Heart right ventricle (tissue), 16 donors: ENCODE measurements at regions not wholly inside any gene's neighbourhood (a gene's known extent, or its start where the extent isn't known, plus 50 kb on each side); places are given as distances from the start of the nearest gene placed in this dataset.

ENCODE experiments used
- ATAC-seq, 8 donors: fragments of 200-7000 bp; cut with Tn5 transposase; one replicate each; pipeline ENCODE4 v1.9.1; 2020; ENCODE audit warnings: mild to moderate bottlenecking in 8 of 8, moderate library complexity in 8 of 8, moderate number of reproducible peaks in 1 of 8
- DNase-seq, 2 donors: peaks; one replicate each; pipeline ENCODE4 v3.0.0-alpha.2; 2020
- H3K27ac ChIP-seq, 10 donors: fragments of 200-600 bp; sonication (generic) in 2 of 10; one replicate each; pipeline versions ENCODE4 v1.5.0 to v1.8.0; 2020 to 2022; ENCODE audit warnings: mild to moderate bottlenecking in 3 of 10
- H3K27me3 ChIP-seq, 7 donors: fragments of 200-600 bp; one replicate each; pipeline ENCODE4 v1.8.0; 2021 to 2022; ENCODE audit warnings: mild to moderate bottlenecking in 2 of 7
- H3K36me3 ChIP-seq, 9 donors: fragments of 200-600 bp; sonication (generic) in 1 of 9; one replicate each; pipeline versions ENCODE4 v1.5.0 to v1.8.0; 2020 to 2022; ENCODE audit warnings: mild to moderate bottlenecking in 2 of 9
- H3K4me1 ChIP-seq, 9 donors: fragments of 200-600 bp; sonication (generic) in 1 of 9; one replicate each; pipeline versions ENCODE4 v1.5.0 to v1.8.0; 2020 to 2022; ENCODE audit warnings: mild to moderate bottlenecking in 4 of 9
- H3K4me3 ChIP-seq, 10 donors: fragments of 200-600 bp; sonication (generic) in 2 of 10; one replicate each; pipeline versions ENCODE4 v1.5.0 to v1.8.0; 2020 to 2022; ENCODE audit warnings: mild to moderate bottlenecking in 7 of 10, moderate library complexity in 2 of 10
- H3K9me3 ChIP-seq, 11 donors: fragments of 200-600 bp in 10 of 11; sonication (generic) in 2 of 11; one replicate each; pipeline versions ENCODE4 v1.5.0 to v1.8.0; 2013 to 2022; ENCODE audit warnings: mild to moderate bottlenecking in 2 of 11, control low read depth in 1 of 11, moderate library complexity in 1 of 11
- WGBS, 2 donors: extraction: QIAGEN DNeasy Blood & Tissue Kit; methylation state at CpG; one replicate each; pipeline ENCODE4 v1.1.7; 2013; ENCODE audit warnings: inconsistent platforms in 1 of 2; 5-methylcytosine and 5-hydroxymethylcytosine counted together
- intact Hi-C, 10 donors: fragments of 100-400 bp; cut with DNase I; formaldehyde crosslinking; loops; one replicate each; pipeline versions ENCODE4 v1.11.1 to v1.14.2; 2022
- TF ChIP-seq, protein P1 (sequence below), 9 donors: fragments of 200-600 bp; sonication (generic) in 2 of 9; IDR thresholded peaks; one replicate each; pipeline versions ENCODE4 v1.5.0 to v1.8.0; 2021 to 2022; ENCODE audit warnings: antibody characterized with exemption in 9 of 9, mild to moderate bottlenecking in 5 of 9, moderate library complexity in 1 of 9
- donor health status: Arrhythmogenic right ventricular cardiomyopathy.
- donor health status: ischemic (EF 13 %, LVEDD 7.1; RV severe dilation, severe dysfunction).
- donor health status: healthy with polysubstance abuse.
- donor health status: DM: no; HTN: yes; CAD: no.
- donor health status: DM: no; HTN: no; CAD: no.
- donor health status: ischemic (EF 25% LVEDD 6.9; RV normal size, moderate dysfunction).
- donor health status: ischemic (EF 25% LVEDD 5.7; RV mildly dilated, moderate dysfunction).
- donor health status: healthy.
- donor health status: DM: yes; HTN: yes; CAD: no.
- donor health status: Ischemic cardiomyopathy.
- donor health status: ischemic (EF 35%, LVEDD 5.7; RV mildly dilated, moderate dysfunction).
- donor health status: nonischemic (EF 11% LVEDD 7.7; RV severe dilation, severe dysfunction).
- donor health status: DM: yes; HTN: yes; CAD: no.
- donor health status: PGD.
- donor health status: ischemic (EF 29% LVEDD 5.4; RV normal size, mild dysfunction).
- donor health status: nonischemic (EF 23%, LVEDD 6.1; RV moderate dilation, normal function).

- ATAC-seq (no peak), DNase-seq (no peak)
- H3K36me3 ChIP-seq = peaks cover 0 to 95% (median 26%) of the 10 kb centered on the region in 9 donors
- H3K9me3 ChIP-seq = no peaks in the 10 kb centered on the region
- TF ChIP-seq, protein P1, sequence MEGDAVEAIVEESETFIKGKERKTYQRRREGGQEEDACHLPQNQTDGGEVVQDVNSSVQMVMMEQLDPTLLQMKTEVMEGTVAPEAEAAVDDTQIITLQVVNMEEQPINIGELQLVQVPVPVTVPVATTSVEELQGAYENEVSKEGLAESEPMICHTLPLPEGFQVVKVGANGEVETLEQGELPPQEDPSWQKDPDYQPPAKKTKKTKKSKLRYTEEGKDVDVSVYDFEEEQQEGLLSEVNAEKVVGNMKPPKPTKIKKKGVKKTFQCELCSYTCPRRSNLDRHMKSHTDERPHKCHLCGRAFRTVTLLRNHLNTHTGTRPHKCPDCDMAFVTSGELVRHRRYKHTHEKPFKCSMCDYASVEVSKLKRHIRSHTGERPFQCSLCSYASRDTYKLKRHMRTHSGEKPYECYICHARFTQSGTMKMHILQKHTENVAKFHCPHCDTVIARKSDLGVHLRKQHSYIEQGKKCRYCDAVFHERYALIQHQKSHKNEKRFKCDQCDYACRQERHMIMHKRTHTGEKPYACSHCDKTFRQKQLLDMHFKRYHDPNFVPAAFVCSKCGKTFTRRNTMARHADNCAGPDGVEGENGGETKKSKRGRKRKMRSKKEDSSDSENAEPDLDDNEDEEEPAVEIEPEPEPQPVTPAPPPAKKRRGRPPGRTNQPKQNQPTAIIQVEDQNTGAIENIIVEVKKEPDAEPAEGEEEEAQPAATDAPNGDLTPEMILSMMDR (IDR thresholded peaks at IDR 0.05) = no peak
- H3K4me1 ChIP-seq = no peaks in the 10 kb centered on the region
- no peaks in the 10 kb centered on the region for H3K27me3 ChIP-seq
- no peak overlapping the region for H3K4me3 ChIP-seq
- 77 to 90% methylated on average over 5 of the region's 5 CpGs for WGBS, 2 donors
- no peak overlapping the region for H3K27ac ChIP-seq
- intact Hi-C loops = no loop called here
These were observed 330.1 kb upstream of the TPM1 start for GRCh38 chr15:62712455-62712839.

DNA sequence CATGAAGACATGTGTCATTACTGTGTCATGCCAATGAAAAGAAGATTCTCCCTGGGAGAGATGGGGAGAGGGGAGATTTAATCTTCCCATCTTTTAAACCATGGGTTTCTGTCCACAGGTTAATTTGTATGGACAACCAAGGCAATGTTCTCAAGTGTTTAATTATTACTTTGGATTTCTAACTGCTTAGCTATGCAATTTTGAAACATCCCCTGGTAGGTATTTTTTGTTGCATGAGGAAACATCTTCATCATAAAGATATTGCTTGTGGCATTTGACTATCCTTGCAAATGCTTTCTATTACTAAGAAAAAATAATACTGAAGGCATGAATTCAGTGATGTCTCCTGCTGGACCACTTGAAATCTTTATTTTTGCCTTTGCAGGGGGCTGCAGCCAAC lies 326.6 kb upstream of the TPM1 start:
- ATAC-seq (no peak), DNase-seq (no peak)
- intact Hi-C loops = no loop called here
- Histone ChIP-seq H3K27me3 (no peaks in the 10 kb centered on the region), H3K4me1 (no peaks in the 10 kb centered on the region), H3K36me3 (peaks cover 0 to 97% (median 42%) of the 10 kb centered on the region in 9 donors), H3K4me3 (no peak overlapping the region), H3K9me3 (no peaks in the 10 kb centered on the region), H3K27ac (no peak overlapping the region)
- TF ChIP-seq, protein P1 (IDR thresholded peaks at IDR 0.05) = no peak

DNA sequence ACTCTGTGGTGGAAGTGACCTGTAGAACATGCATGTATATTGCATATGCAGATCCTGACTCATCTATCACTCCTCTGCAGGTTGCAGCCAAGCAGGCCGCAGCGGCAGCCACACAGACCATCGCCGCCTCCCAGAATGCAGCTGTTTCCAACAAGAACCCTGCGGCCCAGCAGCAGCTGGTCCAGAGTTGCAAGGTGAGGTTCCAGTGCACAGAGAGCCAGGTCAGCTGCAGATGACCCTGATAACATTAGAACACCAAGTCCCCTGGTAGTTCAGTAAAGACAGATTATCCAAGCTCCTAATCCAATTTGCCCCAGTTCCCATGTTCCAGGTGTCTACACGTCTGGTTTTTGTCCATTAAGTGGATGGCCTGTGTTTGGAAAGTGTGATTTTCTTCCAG lies 325.1 kb upstream of the TPM1 start:
- no peaks in the 10 kb centered on the region for H3K27me3 ChIP-seq
- no peak overlapping the region for H3K27ac ChIP-seq
- H3K4me3 ChIP-seq = no peak overlapping the region
- H3K4me1 ChIP-seq = no peaks in the 10 kb centered on the region
- H3K9me3 ChIP-seq = no peaks in the 10 kb centered on the region
- ATAC-seq (no peak), DNase-seq (no peak)
- H3K36me3 ChIP-seq = peaks cover 0 to 97% (median 38%) of the 10 kb centered on the region in 9 donors
- TF ChIP-seq, protein P1 (IDR thresholded peaks at IDR 0.05) = no peak
- intact Hi-C loops = no loop called here
- WGBS, 2 donors = 93 to 95% methylated on average over 6 of the region's 6 CpGs

GRCh38 chr15:62719316-62719715 lies 323.2 kb upstream of the TPM1 start:
- Histone ChIP-seq H3K27me3 (no peaks in the 10 kb centered on the region), H3K36me3 (peaks cover 0 to 98% (median 33%) of the 10 kb centered on the region in 9 donors), H3K9me3 (no peaks in the 10 kb centered on the region), H3K4me1 (no peaks in the 10 kb centered on the region), H3K27ac (no peak overlapping the region), H3K4me3 (no peak overlapping the region)
- ATAC-seq (no peak), DNase-seq (no peak)
- WGBS, 2 donors = 95 to 99% methylated on average over 5 of the region's 5 CpGs
- TF ChIP-seq, protein P1 (IDR thresholded peaks at IDR 0.05) = no peak
- intact Hi-C loops = no loop called here

GRCh38 chr15:62722237-62722636 lies 320.3 kb upstream of the TPM1 start:
- ATAC-seq (no peak), DNase-seq (no peak)
- Histone ChIP-seq H3K27me3 (no peaks in the 10 kb centered on the region), H3K36me3 (peaks cover 0 to 98% (median 39%) of the 10 kb centered on the region in 9 donors), H3K27ac (no peak overlapping the region), H3K4me1 (no peaks in the 10 kb centered on the region), H3K4me3 (no peak overlapping the region), H3K9me3 (no peaks in the 10 kb centered on the region)
- intact Hi-C loops = no loop called here
- WGBS, 2 donors = 96 to 99% methylated on average over 9 of the region's 9 CpGs
- TF ChIP-seq, protein P1 (IDR thresholded peaks at IDR 0.05) = no peak
